GM19193 (cell line): ENCODE measurements at regions not wholly inside any gene's neighbourhood (a gene's known extent, or its start where the extent isn't known, plus 50 kb on each side); places are given as distances from the start of the nearest gene placed in this dataset.

ENCODE experiments used
- POLR2A ChIP-seq: IDR thresholded peaks from 4 replicates; pipeline ENCODE4 v1.6.1; 2011; ENCODE audit not compliant: insufficient read depth, insufficient read length; ENCODE audit errors: extremely low read depth

GRCh38 chr12:90593596-90594295 lies 361.2 kb downstream of the CCER1 start:
- TF ChIP-seq POLR2A: no peak

GRCh38 chr12:90589956-90590355 lies 365.0 kb downstream of the CCER1 start:
- no peak for TF ChIP-seq POLR2A

GRCh38 chr12:90585640-90586304 lies 369.2 kb downstream of the CCER1 start:
- no peak for TF ChIP-seq POLR2A

DNA sequence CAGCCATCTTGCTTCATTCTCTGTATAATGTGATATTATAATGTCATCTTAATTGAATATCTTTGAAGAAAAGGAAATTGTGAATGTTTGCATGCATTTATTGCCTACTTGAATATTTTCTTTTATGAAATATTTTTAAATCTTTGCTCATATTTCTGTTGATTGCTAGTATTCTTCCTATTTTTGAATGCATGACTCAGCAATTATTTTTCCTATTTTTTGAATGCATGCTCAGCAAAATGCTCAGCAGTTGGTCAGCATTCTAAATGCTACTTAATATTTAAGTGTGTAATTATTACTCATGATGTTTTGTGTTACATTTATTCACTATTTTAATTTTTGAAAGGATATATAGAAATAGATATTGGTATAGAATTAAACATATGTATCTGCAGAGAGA lies 378.3 kb downstream of the CCER1 start:
- TF ChIP-seq POLR2A: no peak

- TF ChIP-seq POLR2A: no peak
Measured at GRCh38 chr12:90575995-90576394, 379.0 kb downstream of the CCER1 start.

- TF ChIP-seq POLR2A: no peak
Measured at GRCh38 chr12:90574676-90575075, 380.3 kb downstream of the CCER1 start.

DNA sequence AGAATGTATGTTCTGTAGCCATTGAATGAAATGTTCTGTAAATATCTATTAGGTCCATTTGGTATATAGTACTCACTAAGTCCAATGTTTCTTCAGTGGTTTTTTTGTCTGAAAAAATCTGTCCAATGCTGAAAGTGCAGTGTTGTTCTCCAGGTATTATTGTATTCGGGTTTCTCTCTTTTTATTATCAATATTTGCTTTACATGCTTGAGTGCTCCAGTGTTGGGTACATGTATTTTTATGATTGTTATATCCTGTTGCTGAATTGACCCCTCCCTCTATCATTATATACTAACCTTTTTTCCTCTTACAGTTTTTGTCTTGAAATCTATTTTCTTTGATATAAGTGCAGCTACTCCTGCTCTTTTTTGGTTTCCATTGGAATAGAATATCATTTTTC lies 382.2 kb downstream of the CCER1 start:
- TF ChIP-seq POLR2A: no peak

DNA sequence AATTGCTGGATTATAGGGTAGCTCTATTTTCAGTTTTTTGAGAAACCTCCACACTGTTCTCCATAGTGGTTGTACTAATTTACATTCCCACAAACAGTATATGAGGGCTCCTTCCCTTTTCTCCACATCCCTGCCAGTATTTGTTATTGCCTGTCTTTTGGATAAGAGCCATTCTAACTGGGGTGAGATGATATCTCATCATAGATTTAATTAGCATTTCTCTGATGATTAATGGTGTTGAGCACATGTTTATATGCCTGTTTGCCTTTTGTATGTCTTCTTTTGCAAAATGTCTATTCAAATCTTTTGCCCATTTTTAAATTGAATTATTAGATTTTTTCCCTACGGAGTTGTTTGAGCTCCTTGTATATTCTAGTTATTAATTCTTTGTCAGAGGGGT lies 385.3 kb downstream of the CCER1 start:
- TF ChIP-seq POLR2A: no peak

GRCh38 chr12:90562671-90563070 lies 392.3 kb downstream of the CCER1 start:
- TF ChIP-seq POLR2A: no peak

DNA sequence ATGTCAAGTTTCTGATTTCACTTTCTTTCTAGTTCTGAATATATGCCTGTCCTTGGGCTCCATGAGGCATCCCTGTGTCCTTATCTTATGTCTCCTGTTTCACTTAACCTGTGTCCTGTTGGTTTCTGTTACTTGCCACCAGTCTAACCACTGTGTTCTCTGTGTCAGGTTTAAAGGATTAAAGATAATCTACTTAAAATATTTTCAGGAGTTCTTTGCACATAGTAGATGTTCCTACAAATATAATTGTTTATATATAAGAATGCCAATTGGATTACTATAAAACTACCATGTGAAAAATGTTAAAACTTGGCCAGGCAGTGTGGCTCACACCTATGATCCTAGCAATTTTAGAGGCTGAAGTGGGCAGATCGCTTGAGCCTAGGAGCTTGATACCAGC lies 406.4 kb downstream of the CCER1 start:
- no peak for TF ChIP-seq POLR2A

DNA sequence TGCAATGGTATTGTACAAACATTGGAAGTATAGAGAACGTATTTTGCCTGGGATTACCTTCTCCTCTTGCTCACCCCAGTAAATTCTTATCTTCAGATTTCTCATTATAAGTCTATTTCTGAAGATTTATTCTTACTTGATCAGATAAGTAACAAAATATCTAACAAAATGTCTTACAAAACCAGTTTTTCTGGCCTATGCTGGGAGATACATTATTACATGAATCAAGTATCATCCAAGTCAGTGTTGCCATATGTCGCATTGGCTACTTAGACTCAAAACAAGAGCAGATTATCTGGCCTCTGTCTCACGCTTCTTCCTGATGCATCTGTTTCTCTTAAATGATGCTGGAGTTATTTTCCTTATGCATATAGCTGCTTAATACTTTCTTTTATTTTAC lies 408.5 kb downstream of the CCER1 start:
- TF ChIP-seq POLR2A: no peak

DNA sequence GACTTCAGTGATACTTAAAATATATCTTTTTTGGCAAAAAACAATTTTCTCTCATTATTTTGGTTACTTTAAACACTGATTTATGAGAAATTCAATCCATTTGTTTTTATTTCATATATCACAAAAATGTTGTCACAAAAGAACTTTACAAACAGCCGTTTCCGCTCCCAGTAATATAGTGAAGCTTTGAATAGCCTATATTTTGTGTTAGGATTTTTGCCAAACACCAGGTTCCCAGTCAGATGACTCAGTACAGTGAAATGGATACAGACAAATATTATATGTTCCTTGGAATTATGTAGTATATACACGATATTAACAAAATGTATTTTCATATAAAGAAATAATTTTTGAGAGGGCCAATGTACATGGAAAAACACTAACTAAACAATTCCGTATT lies 411.1 kb downstream of the CCER1 start:
- TF ChIP-seq POLR2A: no peak

- TF ChIP-seq POLR2A: no peak
Measured at GRCh38 chr12:90543374-90543773, 411.6 kb downstream of the CCER1 start.

GRCh38 chr12:90520002-90520734 lies 434.8 kb downstream of the CCER1 start:
- no peak for TF ChIP-seq POLR2A

- no peak for TF ChIP-seq POLR2A
Measured at GRCh38 chr12:90519285-90519684, 435.7 kb downstream of the CCER1 start.
